Ishikawa (cell line): ENCODE measurements at regions not wholly inside any gene's neighbourhood (a gene's known extent, or its start where the extent isn't known, plus 50 kb on each side); places are given as distances from the start of the nearest gene placed in this dataset.

Experiments
- EP300 ChIP-seq: IDR thresholded peaks from 2 replicates; pipeline ENCODE4 v1.6.1; 2012; ENCODE audit warnings: borderline replicate concordance
- TCF12 ChIP-seq: IDR thresholded peaks from 2 replicates; pipeline ENCODE4 v1.6.1; 2012; ENCODE audit warnings: low read depth
- TF ChIP-seq, protein P1 (sequence below): IDR thresholded peaks from 2 replicates; pipeline ENCODE4 v1.6.1; 2012; ENCODE audit warnings: low read depth, mild to moderate bottlenecking

DNA sequence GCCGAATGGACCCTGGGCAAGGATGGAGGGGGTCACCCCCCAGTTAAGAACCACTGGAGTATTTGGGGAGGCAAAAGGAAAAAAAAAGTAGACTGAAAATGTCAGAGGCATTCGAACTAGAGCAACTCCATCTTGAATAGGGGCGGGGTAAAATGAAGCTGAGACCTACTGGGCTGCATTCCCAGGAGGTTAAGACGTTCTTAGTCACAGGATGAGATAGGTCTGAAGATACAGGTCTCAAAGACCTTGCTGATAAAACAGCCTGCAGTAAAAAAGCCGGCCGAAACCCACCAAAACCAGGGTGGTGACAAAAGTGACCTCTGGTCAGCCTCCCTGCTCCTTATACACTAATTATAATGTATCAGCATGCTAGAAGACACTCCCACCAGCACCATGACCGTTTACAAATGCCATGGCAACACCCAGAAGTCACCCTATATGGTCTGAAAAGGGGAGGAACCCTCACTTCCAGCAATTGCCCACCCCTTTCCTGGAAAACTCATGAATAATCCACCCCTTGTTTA, 70.4 kb upstream of the KCNG1 start:
- TF ChIP-seq EP300 (no peak), TCF12 (no peak)
- TF ChIP-seq, protein P1, sequence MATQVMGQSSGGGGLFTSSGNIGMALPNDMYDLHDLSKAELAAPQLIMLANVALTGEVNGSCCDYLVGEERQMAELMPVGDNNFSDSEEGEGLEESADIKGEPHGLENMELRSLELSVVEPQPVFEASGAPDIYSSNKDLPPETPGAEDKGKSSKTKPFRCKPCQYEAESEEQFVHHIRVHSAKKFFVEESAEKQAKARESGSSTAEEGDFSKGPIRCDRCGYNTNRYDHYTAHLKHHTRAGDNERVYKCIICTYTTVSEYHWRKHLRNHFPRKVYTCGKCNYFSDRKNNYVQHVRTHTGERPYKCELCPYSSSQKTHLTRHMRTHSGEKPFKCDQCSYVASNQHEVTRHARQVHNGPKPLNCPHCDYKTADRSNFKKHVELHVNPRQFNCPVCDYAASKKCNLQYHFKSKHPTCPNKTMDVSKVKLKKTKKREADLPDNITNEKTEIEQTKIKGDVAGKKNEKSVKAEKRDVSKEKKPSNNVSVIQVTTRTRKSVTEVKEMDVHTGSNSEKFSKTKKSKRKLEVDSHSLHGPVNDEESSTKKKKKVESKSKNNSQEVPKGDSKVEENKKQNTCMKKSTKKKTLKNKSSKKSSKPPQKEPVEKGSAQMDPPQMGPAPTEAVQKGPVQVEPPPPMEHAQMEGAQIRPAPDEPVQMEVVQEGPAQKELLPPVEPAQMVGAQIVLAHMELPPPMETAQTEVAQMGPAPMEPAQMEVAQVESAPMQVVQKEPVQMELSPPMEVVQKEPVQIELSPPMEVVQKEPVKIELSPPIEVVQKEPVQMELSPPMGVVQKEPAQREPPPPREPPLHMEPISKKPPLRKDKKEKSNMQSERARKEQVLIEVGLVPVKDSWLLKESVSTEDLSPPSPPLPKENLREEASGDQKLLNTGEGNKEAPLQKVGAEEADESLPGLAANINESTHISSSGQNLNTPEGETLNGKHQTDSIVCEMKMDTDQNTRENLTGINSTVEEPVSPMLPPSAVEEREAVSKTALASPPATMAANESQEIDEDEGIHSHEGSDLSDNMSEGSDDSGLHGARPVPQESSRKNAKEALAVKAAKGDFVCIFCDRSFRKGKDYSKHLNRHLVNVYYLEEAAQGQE = no peak
